HEK293 (cell line): ENCODE measurements at regions not wholly inside any gene's neighbourhood (a gene's known extent, or its start where the extent isn't known, plus 50 kb on each side); places are given as distances from the start of the nearest gene placed in this dataset.

Experiments used
- CTCF ChIP-seq: fragments of 450-650 bp; formaldehyde crosslinking; IDR thresholded peaks from 2 replicates; pipeline ENCODE4 v1.5.1; 2016; ENCODE audit warnings: missing biosample characterization, missing genetic modification characterization
- FEZF1 ChIP-seq: fragments of 450-650 bp; formaldehyde crosslinking; IDR thresholded peaks from 2 replicates; pipeline ENCODE4 v1.5.1; 2016; ENCODE audit warnings: missing biosample characterization, missing genetic modification characterization
- GLI4 ChIP-seq: fragments of 450-650 bp; formaldehyde crosslinking; IDR thresholded peaks from 2 replicates; pipeline ENCODE4 v1.5.1; 2016; ENCODE audit warnings: missing biosample characterization, missing genetic modification characterization
- KLF8 ChIP-seq: fragments of 450-650 bp; formaldehyde crosslinking; IDR thresholded peaks from 2 replicates; pipeline ENCODE4 v1.5.1; 2016; ENCODE audit warnings: missing biosample characterization, missing genetic modification characterization
- PATZ1 ChIP-seq: fragments of 450-650 bp; formaldehyde crosslinking; IDR thresholded peaks from 2 replicates; pipeline ENCODE4 v1.5.1; 2016; ENCODE audit warnings: missing biosample characterization, missing genetic modification characterization
- SALL2 ChIP-seq: fragments of 450-650 bp; formaldehyde crosslinking; IDR thresholded peaks from 2 replicates; pipeline ENCODE4 v1.5.0; 2017; ENCODE audit warnings: missing biosample characterization, mild to moderate bottlenecking, missing genetic modification characterization, borderline replicate concordance
- TSHZ1 ChIP-seq: fragments of 450-650 bp; formaldehyde crosslinking; IDR thresholded peaks from 2 replicates; pipeline ENCODE4 v1.5.1; 2016; ENCODE audit warnings: missing biosample characterization, missing genetic modification characterization, borderline replicate concordance
- YY1 ChIP-seq: fragments of 450-650 bp; formaldehyde crosslinking; IDR thresholded peaks from 2 replicates; pipeline ENCODE4 v1.5.1; 2018; ENCODE audit warnings: missing biosample characterization, missing genetic modification characterization
- ZBTB11 ChIP-seq: fragments of 450-650 bp; formaldehyde crosslinking; conservative IDR thresholded peaks from 2 replicates; pipeline ENCODE4 v1.5.1; 2016; ENCODE audit warnings: low read depth, missing biosample characterization, missing genetic modification characterization
- ZNF274 ChIP-seq, 2 experiments: fragments of 200-500 bp in 1 of 2; fragments of 450-650 bp in 1 of 2; sonication (Bioruptor generic) in 1 of 2; formaldehyde crosslinking in 1 of 2; IDR thresholded peaks; 2 replicates each; pipeline versions ENCODE4 v1.5.1 to v1.6.1; 2014 to 2016; ENCODE audit warnings: borderline replicate concordance in 1 of 2, inconsistent platforms in 1 of 2, low read length in 1 of 2, missing biosample characterization in 1 of 2, missing genetic modification characterization in 1 of 2
- ZNF350 ChIP-seq: fragments of 450-650 bp; formaldehyde crosslinking; IDR thresholded peaks from 2 replicates; pipeline ENCODE4 v1.5.0; 2017; ENCODE audit warnings: missing biosample characterization, mild to moderate bottlenecking, missing genetic modification characterization
- ZNF530 ChIP-seq: fragments of 450-650 bp; formaldehyde crosslinking; IDR thresholded peaks from 2 replicates; pipeline ENCODE4 v1.5.1; 2016; ENCODE audit warnings: low read depth, missing biosample characterization, missing genetic modification characterization
- ZNF747 ChIP-seq: fragments of 450-650 bp; formaldehyde crosslinking; IDR thresholded peaks from 2 replicates; pipeline ENCODE4 v1.5.1; 2016; ENCODE audit warnings: missing biosample characterization, missing genetic modification characterization
- TF ChIP-seq, protein P1 (sequence below): fragments of 450-650 bp; formaldehyde crosslinking; IDR thresholded peaks from 2 replicates; pipeline ENCODE4 v1.5.1; 2016; ENCODE audit warnings: missing biosample characterization, missing genetic modification characterization

DNA sequence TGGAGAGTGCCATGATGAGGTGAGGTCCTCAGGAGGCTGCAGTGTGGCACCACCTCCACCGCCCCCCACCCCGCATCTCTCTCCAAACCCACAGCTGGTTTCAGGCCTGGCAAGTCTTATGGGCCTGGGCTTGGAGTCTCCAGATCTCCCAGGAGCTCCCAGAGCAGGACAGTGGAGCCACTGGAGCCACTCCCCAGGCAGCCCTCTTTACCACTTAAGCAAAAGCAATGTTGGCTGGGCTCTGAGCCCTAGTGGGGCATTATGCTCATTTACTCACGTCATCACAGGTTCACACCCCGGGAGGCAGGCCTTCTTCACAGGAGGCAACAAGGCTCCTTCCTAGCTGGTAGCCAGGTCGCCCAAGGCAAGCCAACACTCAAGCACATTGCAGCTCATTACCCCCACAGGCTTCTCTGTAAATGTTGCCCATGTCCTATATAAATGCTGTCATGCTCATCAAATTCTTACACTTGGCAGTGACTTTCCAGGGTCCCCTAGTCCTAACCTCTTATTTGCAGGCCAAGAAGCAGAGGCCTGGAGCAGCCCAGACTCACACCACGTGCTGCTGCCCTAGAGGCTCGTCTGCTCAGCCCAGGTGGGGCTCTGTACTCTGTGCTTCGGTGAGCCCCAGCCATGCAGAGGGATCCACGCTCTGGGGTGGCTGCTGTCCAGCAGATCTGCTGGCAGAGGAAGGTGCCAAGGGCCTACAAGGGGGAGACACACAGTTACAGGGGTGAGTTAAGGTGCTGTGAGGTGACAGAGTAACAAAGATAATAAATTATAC, 459.3 kb downstream of the MATN1 start:
- TF ChIP-seq, protein P1, sequence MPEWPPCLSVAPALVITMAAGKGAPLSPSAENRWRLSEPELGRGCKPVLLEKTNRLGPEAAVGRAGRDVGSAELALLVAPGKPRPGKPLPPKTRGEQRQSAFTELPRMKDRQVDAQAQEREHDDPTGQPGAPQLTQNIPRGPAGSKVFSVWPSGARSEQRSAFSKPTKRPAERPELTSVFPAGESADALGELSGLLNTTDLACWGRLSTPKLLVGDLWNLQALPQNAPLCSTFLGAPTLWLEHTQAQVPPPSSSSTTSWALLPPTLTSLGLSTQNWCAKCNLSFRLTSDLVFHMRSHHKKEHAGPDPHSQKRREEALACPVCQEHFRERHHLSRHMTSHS (tag by site-specific recombination) = no peak
- TF ChIP-seq ZNF530 = no peak
- TF ChIP-seq CTCF (tag by site-specific recombination) = no peak
- no peak for TF ChIP-seq ZNF274 (IDR thresholded peaks at IDR 0.05; ENCODE audit: low read length)
- no peak for TF ChIP-seq ZNF274 (tag by site-specific recombination; IDR thresholded peaks at IDR 0.05; ENCODE audit: borderline replicate concordance)
- no peak for TF ChIP-seq ZBTB11
- no peak for TF ChIP-seq PATZ1 (tag by site-specific recombination)
- no peak for TF ChIP-seq ZNF747 (tag by site-specific recombination)
- no peak for TF ChIP-seq FEZF1 (tag by site-specific recombination)
- TF ChIP-seq SALL2 (tag by site-specific recombination) = no peak
- TF ChIP-seq TSHZ1 (tag by site-specific recombination) = no peak
- TF ChIP-seq YY1 = no peak
- TF ChIP-seq GLI4 = no peak
- no peak for TF ChIP-seq KLF8 (tag by site-specific recombination)
- no peak for TF ChIP-seq ZNF350 (tag by site-specific recombination)
